Peyer's patch (tissue), 4 donors: ENCODE measurements at regions not wholly inside any gene's neighbourhood (a gene's known extent, or its start where the extent isn't known, plus 50 kb on each side); places are given as distances from the start of the nearest gene placed in this dataset.
A peak's percentile ranks its signal among the peaks of the same experiment; 100 is the strongest.

Source experiments
- DNase-seq, 3 donors: peaks; one replicate each; pipeline ENCODE4 v3.0.0-alpha.2; 2017 to 2019
- H3K27ac ChIP-seq, 4 donors: fragments of 200-600 bp; sonication (generic); one replicate each; pipeline ENCODE4 v1.5.1; 2016 to 2019
- H3K27me3 ChIP-seq, 2 donors: fragments of 200-600 bp; sonication (generic); one replicate each; pipeline ENCODE4 v1.5.1; 2019
- H3K36me3 ChIP-seq, 3 donors: fragments of 200-600 bp; sonication (generic); one replicate each; pipeline ENCODE4 v1.5.1; 2016 to 2019
- H3K4me1 ChIP-seq, 4 donors: fragments of 200-600 bp; sonication (generic); one replicate each; pipeline ENCODE4 v1.5.1; 2016 to 2019
- H3K4me3 ChIP-seq, 4 donors: fragments of 200-600 bp; sonication (generic); 1 replicate in 3 of 4; 2 replicates in 1 of 4; pipeline ENCODE4 v1.5.1; 2016 to 2019; ENCODE audit warnings: mild to moderate bottlenecking in 1 of 4
- H3K9me3 ChIP-seq, 4 donors: fragments of 200-600 bp; sonication (generic); one replicate each; pipeline ENCODE4 v1.5.1; 2016 to 2019; ENCODE audit warnings: mild to moderate bottlenecking in 1 of 4
- CTCF ChIP-seq, 6 experiments: fragments of 450-650 bp in 4 of 6; fragments of 200-600 bp in 2 of 6; sonication (generic) in 1 of 6; IDR thresholded peaks; one replicate each; pipeline ENCODE4 v1.5.1; 2017 to 2019; ENCODE audit warnings: antibody characterized with exemption in 6 of 6, mild to moderate bottlenecking in 3 of 6, moderate library complexity in 1 of 6
- POLR2A ChIP-seq, 2 donors: fragments of 450-650 bp; IDR thresholded peaks; one replicate each; pipeline ENCODE4 v1.5.1; 2017; ENCODE audit warnings: antibody characterized with exemption in 2 of 2, mild to moderate bottlenecking in 2 of 2, moderate library complexity in 2 of 2

GRCh38 chr16:88327561-88328312, 55.0 kb upstream of the ZNF469 start:
- Histone ChIP-seq H3K27ac (no peak overlapping the region), H3K36me3 (no peaks in the 10 kb centered on the region), H3K4me1 (no peaks in the 10 kb centered on the region), H3K27me3 (no peaks in the 10 kb centered on the region), H3K4me3 (no peak overlapping the region), H3K9me3 (no peaks in the 10 kb centered on the region)
- DNase-seq: no peak
- TF ChIP-seq CTCF (IDR thresholded peaks at IDR 0.05): no peak
- TF ChIP-seq POLR2A (IDR thresholded peaks at IDR 0.05): no peak

GRCh38 chr16:88328313-88328980, 54.3 kb upstream of the ZNF469 start:
- H3K36me3 ChIP-seq: no peaks in the 10 kb centered on the region

GRCh38 chr16:88329726-88330700, 52.7 kb upstream of the ZNF469 start:
- Histone ChIP-seq H3K9me3 (no peaks in the 10 kb centered on the region), H3K36me3 (no peaks in the 10 kb centered on the region), H3K27ac (no peak overlapping the region), H3K4me1 (no peaks in the 10 kb centered on the region), H3K27me3 (no peaks in the 10 kb centered on the region), H3K4me3 (no peak overlapping the region)
- DNase-seq: no peak
- TF ChIP-seq CTCF (IDR thresholded peaks at IDR 0.05): no peak
- TF ChIP-seq POLR2A (IDR thresholded peaks at IDR 0.05): no peak

More at GRCh38 chr16:88328313-88328980, 54.3 kb upstream of the ZNF469 start:
- no peak for DNase-seq
- TF ChIP-seq POLR2A (IDR thresholded peaks at IDR 0.05): no peak
- TF ChIP-seq CTCF (IDR thresholded peaks at IDR 0.05): no peak
- Histone ChIP-seq H3K4me3 (no peak overlapping the region), H3K4me1 (no peaks in the 10 kb centered on the region), H3K9me3 (no peaks in the 10 kb centered on the region), H3K27me3 (no peaks in the 10 kb centered on the region), H3K27ac (no peak overlapping the region)

GRCh38 chr16:88330971-88331890, 51.5 kb upstream of the ZNF469 start:
- no peak for TF ChIP-seq CTCF (IDR thresholded peaks at IDR 0.05)
- no peak for TF ChIP-seq POLR2A (IDR thresholded peaks at IDR 0.05)
- Histone ChIP-seq H3K36me3 (no peaks in the 10 kb centered on the region), H3K4me1 (no peaks in the 10 kb centered on the region), H3K9me3 (no peaks in the 10 kb centered on the region), H3K27me3 (no peaks in the 10 kb centered on the region), H3K4me3 (no peak overlapping the region), H3K27ac (peak overlapping the region in 1 of 4 donors; percentile 12)
- no peak for DNase-seq
